Skin of body (tissue), 1 donor: ENCODE measurements at regions not wholly inside any gene's neighbourhood (a gene's known extent, or its start where the extent isn't known, plus 50 kb on each side); places are given as distances from the start of the nearest gene placed in this dataset.

ENCODE experiments used
- DNase-seq: peaks from one replicate; lab custom pipeline; 2025; lab: John Stamatoyannopoulos, UW

GRCh38 chr6:40910260-40910893 lies 128.6 kb downstream of the UNC5CL start:
- no peak for DNase-seq

- no peak for DNase-seq
Measured at GRCh38 chr6:40909811-40910210, 129.2 kb downstream of the UNC5CL start.

GRCh38 chr6:40907198-40907701 lies 131.8 kb downstream of the UNC5CL start:
- no peak for DNase-seq

DNA sequence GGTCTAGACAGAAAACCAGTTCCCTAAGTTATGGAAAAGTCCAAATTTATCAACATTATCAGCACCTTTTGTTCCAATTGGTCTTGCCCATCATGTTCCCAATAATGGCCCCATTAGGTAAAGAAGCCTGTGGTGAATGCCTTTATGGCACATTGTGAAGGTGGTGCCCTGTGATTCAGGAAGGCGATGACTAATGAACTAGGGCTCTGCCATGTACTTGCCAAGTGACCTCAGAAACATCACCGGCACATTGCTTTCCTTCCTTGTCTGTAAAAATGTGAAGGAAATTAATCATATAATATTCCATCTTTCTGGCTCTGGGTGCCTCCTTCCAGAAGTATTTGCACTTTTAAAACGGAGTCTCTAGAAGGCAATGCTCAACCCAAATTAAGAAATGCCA lies 132.3 kb downstream of the UNC5CL start:
- no peak for DNase-seq

DNA sequence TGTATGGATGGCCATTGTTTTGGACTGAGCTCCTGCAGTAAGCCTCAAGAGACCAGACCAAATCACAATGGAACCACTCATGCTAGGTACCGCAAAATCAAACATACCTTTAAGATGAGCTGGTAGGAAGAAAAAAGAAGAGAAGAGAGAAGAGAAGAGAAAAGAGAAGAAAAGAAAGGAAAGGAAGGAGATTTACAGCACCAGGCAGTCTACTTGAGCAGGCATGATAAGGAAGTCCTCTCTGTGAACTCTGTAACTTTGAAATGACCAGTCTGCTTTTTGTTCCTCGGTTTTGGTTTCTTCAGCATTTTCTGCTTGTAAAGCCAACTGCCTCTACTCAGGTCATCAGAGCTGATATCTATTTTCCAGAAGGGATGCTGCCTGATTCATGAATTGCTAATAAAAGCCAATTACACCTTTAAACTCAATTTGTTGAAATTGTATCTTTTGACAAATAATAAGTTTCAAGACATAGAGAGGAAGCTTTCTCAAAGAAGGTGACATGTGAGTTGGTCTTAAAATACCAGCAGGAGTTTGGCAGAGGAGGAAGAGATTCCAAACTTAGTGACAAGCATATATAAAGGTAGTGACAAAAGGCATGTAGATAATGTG lies 134.3 kb downstream of the UNC5CL start:
- no peak for DNase-seq

GRCh38 chr6:40903456-40903855 lies 135.6 kb downstream of the UNC5CL start:
- no peak for DNase-seq

- no peak for DNase-seq
Measured at GRCh38 chr6:40901322-40902055, 137.5 kb downstream of the UNC5CL start.

DNA sequence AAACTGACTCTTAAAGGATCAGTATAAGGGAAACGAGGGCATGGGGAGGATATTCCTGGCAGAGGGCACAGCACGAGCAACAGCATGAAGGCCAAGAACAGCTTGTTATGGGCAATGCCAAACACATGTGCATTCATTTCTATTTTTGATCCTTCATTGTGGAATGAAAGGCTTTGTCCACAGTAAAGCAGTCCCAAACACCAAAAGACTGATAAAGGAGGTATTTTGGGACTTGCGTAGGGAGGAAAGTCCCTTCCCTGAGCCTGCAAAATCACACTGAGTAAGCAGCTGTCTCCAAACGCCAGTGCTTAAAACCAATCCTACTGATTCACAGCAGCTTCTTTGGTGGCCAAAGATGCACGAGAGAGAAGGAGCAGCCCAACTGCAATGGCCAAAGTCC lies 138.2 kb downstream of the UNC5CL start:
- DNase-seq: no peak

GRCh38 chr6:40899684-40900155 lies 139.3 kb downstream of the UNC5CL start:
- no peak for DNase-seq

GRCh38 chr6:40898073-40898472 lies 140.9 kb downstream of the UNC5CL start:
- no peak for DNase-seq

DNA sequence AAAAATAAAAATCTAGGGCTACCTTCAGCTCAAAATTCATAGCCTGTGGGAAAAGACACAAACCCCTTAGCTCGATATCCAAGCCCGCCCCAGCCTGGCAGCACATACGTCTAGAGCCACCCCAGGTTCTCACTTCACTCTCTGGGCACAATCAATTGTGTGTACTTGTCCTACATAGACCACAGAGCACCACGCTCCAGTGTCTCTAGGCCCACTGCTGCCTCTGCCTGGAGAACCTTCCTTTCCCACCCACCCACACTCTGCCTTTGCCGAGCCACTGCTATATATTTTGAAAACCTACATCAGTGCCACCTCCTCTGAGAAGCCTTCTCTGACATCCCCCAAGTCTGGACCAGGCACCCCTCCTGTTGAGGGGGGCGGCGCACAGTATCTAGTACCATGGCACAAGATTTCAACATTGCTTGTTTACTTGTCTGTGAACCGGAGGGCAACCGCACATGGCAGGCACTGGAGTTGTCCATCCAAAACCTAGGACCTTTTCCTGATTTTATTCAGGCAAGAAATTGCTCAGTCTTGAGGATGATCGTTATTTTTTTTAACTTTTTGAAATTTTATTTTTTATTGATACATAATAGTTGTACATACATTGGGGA lies 141.5 kb downstream of the UNC5CL start:
- no peak for DNase-seq

DNA sequence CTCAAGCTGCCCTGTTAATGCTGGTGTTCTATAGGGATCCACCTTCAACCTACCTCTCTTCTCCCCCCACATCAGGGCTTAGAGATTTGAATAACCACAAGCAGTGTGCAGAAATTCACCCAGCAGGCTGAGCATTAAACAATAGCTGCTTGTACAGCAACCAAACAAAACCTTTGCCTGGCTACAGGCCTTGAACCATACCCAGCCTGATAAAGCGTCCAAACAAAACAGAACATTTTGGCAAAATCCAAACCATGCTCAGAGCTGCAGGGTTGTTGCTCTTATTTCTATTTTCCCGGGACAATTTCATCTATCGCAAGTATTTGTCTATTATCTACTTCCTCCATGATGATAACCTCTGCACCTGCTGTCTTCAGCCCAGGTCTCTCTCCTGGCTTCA lies 142.3 kb downstream of the UNC5CL start:
- no peak for DNase-seq

- DNase-seq: no peak
Measured at GRCh38 chr6:40894962-40895799, 143.8 kb downstream of the UNC5CL start.

GRCh38 chr6:40893021-40893420 lies 146.0 kb downstream of the UNC5CL start:
- no peak for DNase-seq

- DNase-seq: no peak
Measured at GRCh38 chr6:40892223-40892622, 146.8 kb downstream of the UNC5CL start.

GRCh38 chr6:40891686-40892085 lies 147.3 kb downstream of the UNC5CL start:
- DNase-seq: no peak

DNA sequence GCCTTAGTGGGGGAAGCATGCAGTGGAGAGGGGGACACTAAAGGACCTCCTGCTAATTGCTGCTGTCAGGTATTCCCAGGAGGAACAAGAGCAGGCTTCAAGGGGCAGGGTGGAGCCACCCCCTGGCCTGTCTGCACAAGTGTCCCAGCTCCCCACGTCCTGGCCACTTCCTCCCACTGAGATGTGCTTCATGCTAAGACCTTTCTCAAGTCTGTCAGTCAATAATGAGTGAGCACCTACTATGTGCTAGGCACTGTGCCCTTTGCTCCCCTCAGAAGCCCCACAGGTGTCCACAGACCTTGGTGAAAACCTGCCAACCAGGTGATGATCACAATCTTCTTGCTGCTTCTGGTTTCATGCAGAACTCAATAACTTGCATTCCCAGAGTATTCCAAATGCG lies 147.9 kb downstream of the UNC5CL start:
- DNase-seq: no peak

GRCh38 chr6:40889137-40889832 lies 149.7 kb downstream of the UNC5CL start:
- no peak for DNase-seq

- DNase-seq: no peak
Measured at GRCh38 chr6:40888456-40888990, 150.5 kb downstream of the UNC5CL start.

- no peak for DNase-seq
Measured at GRCh38 chr6:40887792-40888340, 151.2 kb downstream of the UNC5CL start.
